ENCODE measurements at regions not wholly inside any gene's neighbourhood (a gene's known extent, or its start where the extent isn't known, plus 50 kb on each side); places are given as distances from the start of the nearest gene placed in this dataset.

DNA sequence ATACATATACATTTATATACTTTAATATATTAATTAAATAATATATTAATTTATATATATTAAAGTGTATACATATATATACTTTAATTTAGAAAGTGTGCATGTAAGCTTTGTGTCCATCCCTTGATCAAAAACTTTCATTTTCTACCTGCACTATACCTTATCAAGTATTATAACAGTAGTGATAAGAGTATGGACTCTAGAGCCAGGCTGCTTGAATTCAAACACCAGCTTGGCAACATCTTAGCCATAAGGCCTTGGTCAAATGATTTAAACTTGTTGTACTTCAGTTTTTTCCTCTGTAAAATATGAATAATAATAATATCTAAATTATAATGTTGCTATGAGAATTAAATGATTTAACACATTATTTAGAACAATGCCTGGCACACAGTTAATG, 327.6 kb upstream of the NECTIN3 start:
- Histone ChIP-seq H3K27me3 (replicated peaks; ENCODE audit: insufficient read depth, low read depth, low read length, poor library complexity) (no peaks in the 10 kb centered on the region), H3K4me3 (ENCODE audit: low read depth, low read length, poor library complexity, severe bottlenecking) (no peak overlapping the region), H3K9me3 (ENCODE audit: low read depth, low read length, poor library complexity, severe bottlenecking) (no peaks in the 10 kb centered on the region), H3K27ac (ENCODE audit: low read depth, low read length, poor library complexity, severe bottlenecking) (no peak overlapping the region), H3K36me3 (ENCODE audit: insufficient read depth, low read length, poor library complexity, severe bottlenecking) (no peaks in the 10 kb centered on the region), H3K4me1 (ENCODE audit: insufficient read depth, low read length, poor library complexity, severe bottlenecking) (no peaks in the 10 kb centered on the region)
- CTCF ChIA-PET, result no interaction called here
- intact Hi-C loops (cut with micrococcal nuclease; ENCODE audit: unreplicated experiment), result no loop called here
- BruUV-seq (replicated peaks), result no TSS peak
- POLR2A ChIA-PET (ENCODE audit: low non-redundant PET), result no interaction called here
- TF ChIP-seq EZH2 (IDR thresholded peaks at IDR 0.05; ENCODE audit: borderline replicate concordance, low read depth, low read length, poor library complexity, severe bottlenecking), result no peak
- TF ChIP-seq, protein P1, sequence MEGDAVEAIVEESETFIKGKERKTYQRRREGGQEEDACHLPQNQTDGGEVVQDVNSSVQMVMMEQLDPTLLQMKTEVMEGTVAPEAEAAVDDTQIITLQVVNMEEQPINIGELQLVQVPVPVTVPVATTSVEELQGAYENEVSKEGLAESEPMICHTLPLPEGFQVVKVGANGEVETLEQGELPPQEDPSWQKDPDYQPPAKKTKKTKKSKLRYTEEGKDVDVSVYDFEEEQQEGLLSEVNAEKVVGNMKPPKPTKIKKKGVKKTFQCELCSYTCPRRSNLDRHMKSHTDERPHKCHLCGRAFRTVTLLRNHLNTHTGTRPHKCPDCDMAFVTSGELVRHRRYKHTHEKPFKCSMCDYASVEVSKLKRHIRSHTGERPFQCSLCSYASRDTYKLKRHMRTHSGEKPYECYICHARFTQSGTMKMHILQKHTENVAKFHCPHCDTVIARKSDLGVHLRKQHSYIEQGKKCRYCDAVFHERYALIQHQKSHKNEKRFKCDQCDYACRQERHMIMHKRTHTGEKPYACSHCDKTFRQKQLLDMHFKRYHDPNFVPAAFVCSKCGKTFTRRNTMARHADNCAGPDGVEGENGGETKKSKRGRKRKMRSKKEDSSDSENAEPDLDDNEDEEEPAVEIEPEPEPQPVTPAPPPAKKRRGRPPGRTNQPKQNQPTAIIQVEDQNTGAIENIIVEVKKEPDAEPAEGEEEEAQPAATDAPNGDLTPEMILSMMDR (conservative IDR thresholded peaks at IDR 0.05; ENCODE audit: low read depth, low read length), result no peak
- DNase-seq (ENCODE audit: low spot score), result no peak

DNA sequence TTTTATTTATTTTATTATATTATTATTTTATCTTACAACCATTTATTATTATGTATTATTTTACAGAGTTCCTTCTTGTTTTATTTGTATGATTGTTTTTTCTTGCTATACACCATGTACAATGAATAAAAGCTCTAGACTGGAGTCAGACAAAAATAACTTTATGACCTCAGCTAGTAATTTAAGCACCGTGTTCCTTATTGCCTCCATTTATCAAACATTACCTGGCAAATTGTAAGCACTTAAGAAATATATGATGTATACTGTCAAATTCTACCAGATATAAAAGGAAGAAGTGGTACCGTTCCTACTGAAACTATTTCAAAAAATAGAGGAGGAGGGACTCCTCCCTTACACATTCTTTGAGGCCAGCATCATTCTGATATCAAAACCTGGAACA, 326.9 kb upstream of the NECTIN3 start:
- H3K27ac ChIP-seq (ENCODE audit: low read depth, low read length, poor library complexity, severe bottlenecking), result no peak overlapping the region
- TF ChIP-seq, protein P1 (conservative IDR thresholded peaks at IDR 0.05; ENCODE audit: low read depth, low read length), result no peak
- TF ChIP-seq EZH2 (IDR thresholded peaks at IDR 0.05; ENCODE audit: borderline replicate concordance, low read depth, low read length, poor library complexity, severe bottlenecking), result no peak
- BruUV-seq (replicated peaks), result no TSS peak
- no peaks in the 10 kb centered on the region for H3K4me1 ChIP-seq (ENCODE audit: insufficient read depth, low read length, poor library complexity, severe bottlenecking)
- intact Hi-C loops (cut with micrococcal nuclease; ENCODE audit: unreplicated experiment), result no loop called here
- H3K4me3 ChIP-seq (ENCODE audit: low read depth, low read length, poor library complexity, severe bottlenecking), result no peak overlapping the region
- POLR2A ChIA-PET (ENCODE audit: low non-redundant PET), result no interaction called here
- no peaks in the 10 kb centered on the region for H3K27me3 ChIP-seq (replicated peaks; ENCODE audit: insufficient read depth, low read depth, low read length, poor library complexity)
- H3K36me3 ChIP-seq (ENCODE audit: insufficient read depth, low read length, poor library complexity, severe bottlenecking), result no peaks in the 10 kb centered on the region
- no peak for DNase-seq (ENCODE audit: low spot score)
- H3K9me3 ChIP-seq (ENCODE audit: low read depth, low read length, poor library complexity, severe bottlenecking), result no peaks in the 10 kb centered on the region
- CTCF ChIA-PET, result no interaction called here

- Histone ChIP-seq H3K27ac (ENCODE audit: low read depth, low read length, poor library complexity, severe bottlenecking) (no peak overlapping the region), H3K36me3 (ENCODE audit: insufficient read depth, low read length, poor library complexity, severe bottlenecking) (no peaks in the 10 kb centered on the region), H3K27me3 (replicated peaks; ENCODE audit: insufficient read depth, low read depth, low read length, poor library complexity) (no peaks in the 10 kb centered on the region), H3K4me1 (ENCODE audit: insufficient read depth, low read length, poor library complexity, severe bottlenecking) (no peaks in the 10 kb centered on the region), H3K4me3 (ENCODE audit: low read depth, low read length, poor library complexity, severe bottlenecking) (no peak overlapping the region), H3K9me3 (ENCODE audit: low read depth, low read length, poor library complexity, severe bottlenecking) (no peaks in the 10 kb centered on the region)
- ChIA-PET POLR2A (ENCODE audit: low non-redundant PET) (no interaction called here), CTCF (no interaction called here)
- TF ChIP-seq, protein P1 (conservative IDR thresholded peaks at IDR 0.05; ENCODE audit: low read depth, low read length), result no peak
- no peak for TF ChIP-seq EZH2 (IDR thresholded peaks at IDR 0.05; ENCODE audit: borderline replicate concordance, low read depth, low read length, poor library complexity, severe bottlenecking)
- no peak for DNase-seq (ENCODE audit: low spot score)
- intact Hi-C loops (cut with micrococcal nuclease; ENCODE audit: unreplicated experiment), result no loop called here
- no TSS peak for BruUV-seq (replicated peaks)
These were observed 322.6 kb upstream of the NECTIN3 start for GRCh38 chr3:110749006-110749405.

All from A673 (cell line).